ENCODE measurements at regions not wholly inside any gene's neighbourhood (a gene's known extent, or its start where the extent isn't known, plus 50 kb on each side); places are given as distances from the start of the nearest gene placed in this dataset.

GRCh38 chr22:49197986-49198704 lies 629.5 kb downstream of the BRD1 start:
- TF ChIP-seq GATA3 (IDR thresholded peaks at IDR 0.05; ENCODE audit: low read depth, low read length) (no peak), GATA2 (IDR thresholded peaks at IDR 0.05; ENCODE audit: low read depth, low read length) (no peak)
